MM.1S (cell line): ENCODE measurements at regions not wholly inside any gene's neighbourhood (a gene's known extent, or its start where the extent isn't known, plus 50 kb on each side); places are given as distances from the start of the nearest gene placed in this dataset.

Experiments used
- DNase-seq: peaks from one replicate; pipeline ENCODE4 v3.0.0-alpha.2; 2015
- H2AFZ ChIP-seq: fragments of 300-600 bp; sonication (generic); 2 replicates; pipeline ENCODE4 v1.6.0; 2016; ENCODE audit warnings: antibody characterized with exemption, low read length
- H3F3A ChIP-seq: fragments of 300-600 bp; sonication (generic); 2 replicates; pipeline ENCODE4 v1.6.1; 2016; ENCODE audit warnings: mild to moderate bottlenecking, antibody characterized with exemption, low read length, moderate library complexity, mixed read lengths; ENCODE audit not compliant: insufficient read depth
- H3K27ac ChIP-seq: fragments of 300-600 bp; sonication (generic); 2 replicates; pipeline ENCODE4 v1.5.1; 2016; ENCODE audit warnings: mild to moderate bottlenecking, low read length
- H3K27me3 ChIP-seq: fragments of 300-600 bp; sonication (generic); replicated peaks from 2 replicates; pipeline ENCODE4 v1.6.0; 2016; ENCODE audit warnings: low read length; ENCODE audit not compliant: insufficient read depth
- H3K36me3 ChIP-seq: fragments of 300-600 bp; sonication (generic); replicated peaks from 2 replicates; pipeline ENCODE4 v1.6.1; 2016; ENCODE audit warnings: mild to moderate bottlenecking, low read length, mixed read lengths; ENCODE audit not compliant: insufficient read depth
- H3K4me1 ChIP-seq: fragments of 300-600 bp; sonication (generic); 2 replicates; pipeline ENCODE4 v1.6.1; 2016; ENCODE audit warnings: low read length, mixed read lengths
- H3K4me2 ChIP-seq: fragments of 300-600 bp; sonication (generic); 2 replicates; pipeline ENCODE4 v1.6.0; 2016; ENCODE audit warnings: low read depth, low read length
- H3K4me3 ChIP-seq: fragments of 300-600 bp; sonication (generic); 2 replicates; pipeline ENCODE4 v1.5.1; 2016; ENCODE audit warnings: low read length, mixed read lengths
- H3K79me2 ChIP-seq: fragments of 300-600 bp; sonication (generic); 2 replicates; pipeline ENCODE4 v1.6.1; 2016; ENCODE audit warnings: mixed run types, low read length, mixed read lengths
- H3K9ac ChIP-seq: fragments of 300-600 bp; sonication (generic); 2 replicates; pipeline ENCODE4 v1.6.1; 2016; ENCODE audit warnings: low read length, mixed read lengths
- H3K9me2 ChIP-seq: fragments of 300-600 bp; sonication (generic); replicated peaks from 2 replicates; pipeline ENCODE4 v1.6.1; 2016; ENCODE audit warnings: mild to moderate bottlenecking, low read length, mixed read lengths; ENCODE audit not compliant: insufficient read depth
- H3K9me3 ChIP-seq: fragments of 300-600 bp; sonication (generic); replicated peaks from 2 replicates; pipeline ENCODE4 v1.6.1; 2016; ENCODE audit warnings: mild to moderate bottlenecking, low read length, mixed read lengths; ENCODE audit not compliant: insufficient read depth
- H4K20me1 ChIP-seq: fragments of 300-600 bp; sonication (generic); 2 replicates; pipeline ENCODE4 v1.6.1; 2016; ENCODE audit warnings: mild to moderate bottlenecking, low read length, moderate library complexity, mixed read lengths; ENCODE audit not compliant: insufficient read depth
- CTCF ChIP-seq: fragments of 300-600 bp; sonication (generic); IDR thresholded peaks from 2 replicates; pipeline ENCODE4 v1.5.1; 2016; ENCODE audit warnings: antibody characterized with exemption, low read length, mixed read lengths
- EZH2 ChIP-seq: fragments of 300-600 bp; sonication (generic); optimal IDR thresholded peaks from 2 replicates; pipeline ENCODE3; 2017; ENCODE audit warnings: low read depth, mild to moderate bottlenecking, antibody characterized with exemption, low read length, mixed read lengths
- EZH2phosphoT487 ChIP-seq: fragments of 300-600 bp; sonication (generic); IDR thresholded peaks from 2 replicates; pipeline ENCODE4 v1.6.1; 2018; ENCODE audit warnings: antibody characterized with exemption, low read length

GRCh38 chr2:156731506-156731905, 295.3 kb downstream of the GPD2 start:
- no peaks in the 10 kb centered on the region for H3K9me2 ChIP-seq
- no peak for TF ChIP-seq EZH2phosphoT487
- no peak for TF ChIP-seq EZH2
- no peak for TF ChIP-seq CTCF
- H3K36me3 ChIP-seq = no peaks in the 10 kb centered on the region
- H3F3A ChIP-seq = no peaks in the 10 kb centered on the region
- no peak overlapping the region for H3K27ac ChIP-seq
- no peak overlapping the region for H3K9ac ChIP-seq
- no peak overlapping the region for H3K4me2 ChIP-seq
- no peaks in the 10 kb centered on the region for H3K9me3 ChIP-seq
- no peak for DNase-seq
- no peak overlapping the region for H3K4me3 ChIP-seq
- no peaks in the 10 kb centered on the region for H4K20me1 ChIP-seq
- H3K4me1 ChIP-seq = no peaks in the 10 kb centered on the region
- H2AFZ ChIP-seq = no peak overlapping the region
- H3K27me3 ChIP-seq = no peaks in the 10 kb centered on the region
- H3K79me2 ChIP-seq = no peaks in the 10 kb centered on the region

DNA sequence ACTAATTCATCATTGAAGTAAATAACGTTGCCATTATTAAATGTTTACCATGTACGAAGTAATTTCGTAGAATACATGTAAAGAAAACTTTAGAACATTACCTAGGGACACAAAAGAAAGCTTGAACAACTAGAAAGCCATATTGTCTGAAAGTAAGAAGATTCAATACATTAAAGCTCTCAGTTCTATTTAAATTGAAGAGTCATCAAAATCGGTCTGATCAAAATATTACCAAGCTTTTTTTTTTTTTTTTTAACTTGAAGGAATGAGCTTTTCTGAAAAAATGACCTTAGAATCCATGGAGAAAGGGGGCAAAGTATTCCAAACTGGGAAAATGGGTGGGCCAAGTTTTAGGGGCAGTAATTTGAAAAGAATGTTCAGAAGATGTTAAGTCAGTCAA, 300.8 kb downstream of the GPD2 start:
- H3K4me1 ChIP-seq = no peaks in the 10 kb centered on the region
- no peak for DNase-seq
- TF ChIP-seq EZH2 = no peak
- TF ChIP-seq CTCF = no peak
- no peak for TF ChIP-seq EZH2phosphoT487
- no peaks in the 10 kb centered on the region for H3K79me2 ChIP-seq
- no peaks in the 10 kb centered on the region for H3K27me3 ChIP-seq
- H3K36me3 ChIP-seq = no peaks in the 10 kb centered on the region
- no peak overlapping the region for H2AFZ ChIP-seq
- H3K9me3 ChIP-seq = no peaks in the 10 kb centered on the region
- H3K9me2 ChIP-seq = no peaks in the 10 kb centered on the region
- no peak overlapping the region for H3K9ac ChIP-seq
- no peak overlapping the region for H3K27ac ChIP-seq
- H3K4me2 ChIP-seq = no peak overlapping the region
- H3F3A ChIP-seq = no peaks in the 10 kb centered on the region
- no peak overlapping the region for H3K4me3 ChIP-seq
- H4K20me1 ChIP-seq = no peaks in the 10 kb centered on the region

- H4K20me1 ChIP-seq = no peaks in the 10 kb centered on the region
- H3K9me2 ChIP-seq = no peaks in the 10 kb centered on the region
- H3K9me3 ChIP-seq = no peaks in the 10 kb centered on the region
- DNase-seq = no peak
- H3K27ac ChIP-seq = no peak overlapping the region
- H3K79me2 ChIP-seq = no peaks in the 10 kb centered on the region
- no peaks in the 10 kb centered on the region for H3K27me3 ChIP-seq
- no peak overlapping the region for H3K9ac ChIP-seq
- H3F3A ChIP-seq = no peaks in the 10 kb centered on the region
- no peaks in the 10 kb centered on the region for H3K36me3 ChIP-seq
- H3K4me2 ChIP-seq = no peak overlapping the region
- H3K4me3 ChIP-seq = no peak overlapping the region
- H3K4me1 ChIP-seq = no peaks in the 10 kb centered on the region
- TF ChIP-seq CTCF = no peak
- TF ChIP-seq EZH2 = no peak
- TF ChIP-seq EZH2phosphoT487 = no peak
- no peak overlapping the region for H2AFZ ChIP-seq
Observed at GRCh38 chr2:156739301-156739700, 303.1 kb downstream of the GPD2 start.
